Activated CD8-positive, alpha-beta T cell treated with anti-CD3 and anti-CD28 coated beads for 36 hours (primary cell): ENCODE measurements at regions not wholly inside any gene's neighbourhood (a gene's known extent, or its start where the extent isn't known, plus 50 kb on each side); places are given as distances from the start of the nearest gene placed in this dataset.

Experiments used
- ATAC-seq: fragments of 200-7000 bp; cut with Tn5 transposase; one replicate; pipeline ENCODE4 v1.10.0; 2021; ENCODE audit warnings: mild to moderate bottlenecking, moderate library complexity
- CTCF ChIA-PET: fragments of 350-600 bp; sonication (Branson Sonifier 250); formaldehyde crosslinking; loops from one replicate; lab custom pipeline; 2021; ENCODE audit warnings: antibody characterized with exemption; lab: Charles Lee
- POLR2A ChIA-PET: fragments of 350-600 bp; sonication (Branson Sonifier 250); formaldehyde crosslinking; loops from one replicate; lab custom pipeline; 2021; ENCODE audit warnings: antibody characterized with exemption; lab: Charles Lee
- DNase-seq: peaks from one replicate; pipeline ENCODE4 v3.0.0-alpha.2; 2020
- H3K27ac Mint-ChIP-seq: one replicate; pipeline ENCODE4 v1.8.0; 2021; ENCODE audit warnings: mild to moderate bottlenecking, mixed read lengths
- H3K27me3 Mint-ChIP-seq: one replicate; pipeline ENCODE4 v1.8.0; 2021; ENCODE audit warnings: mixed read lengths
- H3K36me3 Mint-ChIP-seq: one replicate; pipeline ENCODE4 v1.8.0; 2021; ENCODE audit warnings: low read depth, mixed read lengths
- H3K4me1 Mint-ChIP-seq: one replicate; pipeline ENCODE4 v1.8.0; 2021; ENCODE audit warnings: low read depth, mixed read lengths
- H3K4me3 Mint-ChIP-seq: one replicate; pipeline ENCODE4 v1.8.0; 2021; ENCODE audit warnings: mild to moderate bottlenecking, moderate library complexity, mixed read lengths
- H3K9me3 Mint-ChIP-seq: one replicate; pipeline ENCODE4 v1.8.0; 2021; ENCODE audit warnings: mixed read lengths
- intact Hi-C: fragments of 100-400 bp; cut with micrococcal nuclease; formaldehyde crosslinking; loops from one replicate; pipeline ENCODE4 v1.10.0; 2022
- TF ChIP-seq, protein P1 (sequence below): fragments of 200-600 bp; IDR thresholded peaks from one replicate; pipeline ENCODE4 v1.8.0; 2022; ENCODE audit warnings: antibody characterized with exemption, mild to moderate bottlenecking

DNA sequence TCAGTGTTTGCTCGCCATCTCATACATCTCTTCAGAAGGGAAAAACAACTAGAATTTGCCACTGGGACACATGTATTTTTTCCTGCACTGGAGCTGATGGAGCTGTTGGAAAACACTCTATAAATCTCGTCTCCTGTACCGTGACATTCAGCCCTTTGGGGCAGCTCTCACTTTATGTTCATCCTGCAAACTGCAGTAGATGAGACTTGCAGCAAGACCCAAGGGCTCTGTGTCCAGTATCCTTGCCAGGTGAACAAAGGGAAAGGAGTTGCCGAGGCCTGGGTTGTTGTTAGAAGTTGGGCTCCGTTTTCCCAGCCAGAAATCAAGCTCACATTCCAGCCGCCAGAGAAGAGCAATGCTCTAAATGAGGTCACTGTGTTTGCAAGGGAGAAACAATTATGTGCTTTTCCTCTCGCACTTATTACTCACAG lies 285.1 kb downstream of the SLC4A3 start:
- Mint-ChIP-seq H3K36me3 (no peaks in the 10 kb centered on the region), H3K27ac (no peak overlapping the region), H3K27me3 (peaks cover 2% of the 10 kb centered on the region), H3K4me3 (no peak overlapping the region), H3K9me3 (no peaks in the 10 kb centered on the region), H3K4me1 (no peaks in the 10 kb centered on the region)
- ChIA-PET CTCF (no interaction called here), POLR2A (no interaction called here)
- DNase-seq (no peak), ATAC-seq (no peak)
- TF ChIP-seq, protein P1, sequence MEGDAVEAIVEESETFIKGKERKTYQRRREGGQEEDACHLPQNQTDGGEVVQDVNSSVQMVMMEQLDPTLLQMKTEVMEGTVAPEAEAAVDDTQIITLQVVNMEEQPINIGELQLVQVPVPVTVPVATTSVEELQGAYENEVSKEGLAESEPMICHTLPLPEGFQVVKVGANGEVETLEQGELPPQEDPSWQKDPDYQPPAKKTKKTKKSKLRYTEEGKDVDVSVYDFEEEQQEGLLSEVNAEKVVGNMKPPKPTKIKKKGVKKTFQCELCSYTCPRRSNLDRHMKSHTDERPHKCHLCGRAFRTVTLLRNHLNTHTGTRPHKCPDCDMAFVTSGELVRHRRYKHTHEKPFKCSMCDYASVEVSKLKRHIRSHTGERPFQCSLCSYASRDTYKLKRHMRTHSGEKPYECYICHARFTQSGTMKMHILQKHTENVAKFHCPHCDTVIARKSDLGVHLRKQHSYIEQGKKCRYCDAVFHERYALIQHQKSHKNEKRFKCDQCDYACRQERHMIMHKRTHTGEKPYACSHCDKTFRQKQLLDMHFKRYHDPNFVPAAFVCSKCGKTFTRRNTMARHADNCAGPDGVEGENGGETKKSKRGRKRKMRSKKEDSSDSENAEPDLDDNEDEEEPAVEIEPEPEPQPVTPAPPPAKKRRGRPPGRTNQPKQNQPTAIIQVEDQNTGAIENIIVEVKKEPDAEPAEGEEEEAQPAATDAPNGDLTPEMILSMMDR = no peak
- intact Hi-C loops = no loop called here

DNA sequence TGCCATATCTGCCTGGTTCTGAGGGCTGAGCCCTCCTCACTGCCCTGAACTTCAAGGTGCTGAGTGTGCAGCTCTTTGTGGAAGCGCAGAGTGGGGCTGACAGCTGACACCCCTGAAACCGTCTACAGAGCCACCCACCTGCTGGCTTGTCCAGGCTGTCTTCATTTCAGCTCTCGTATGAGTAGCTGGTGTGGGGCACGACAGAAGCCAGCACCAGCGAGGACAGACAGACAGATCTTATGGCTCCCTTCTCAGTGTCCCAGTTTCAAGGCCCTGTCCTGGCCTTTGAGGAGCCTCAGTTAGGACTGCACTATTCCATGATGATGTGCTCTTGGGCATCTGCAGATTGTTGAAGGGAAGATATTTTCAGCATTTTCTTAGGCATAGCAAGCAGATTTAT lies 287.1 kb downstream of the SLC4A3 start:
- ChIA-PET CTCF (interaction anchor here (1.4 kb wide), 1 partner anchor 8 kb away, joined by 3 read pairs; no protein-coding TSS in a partner anchor), POLR2A (no interaction called here)
- Mint-ChIP-seq H3K27me3 (peaks cover 2% of the 10 kb centered on the region), H3K9me3 (no peaks in the 10 kb centered on the region), H3K4me3 (no peak overlapping the region), H3K27ac (no peak overlapping the region), H3K36me3 (no peaks in the 10 kb centered on the region), H3K4me1 (no peaks in the 10 kb centered on the region)
- no peak for ATAC-seq
- intact Hi-C loops = no loop called here
- TF ChIP-seq, protein P1 = no peak
- DNase-seq = no peak

DNA sequence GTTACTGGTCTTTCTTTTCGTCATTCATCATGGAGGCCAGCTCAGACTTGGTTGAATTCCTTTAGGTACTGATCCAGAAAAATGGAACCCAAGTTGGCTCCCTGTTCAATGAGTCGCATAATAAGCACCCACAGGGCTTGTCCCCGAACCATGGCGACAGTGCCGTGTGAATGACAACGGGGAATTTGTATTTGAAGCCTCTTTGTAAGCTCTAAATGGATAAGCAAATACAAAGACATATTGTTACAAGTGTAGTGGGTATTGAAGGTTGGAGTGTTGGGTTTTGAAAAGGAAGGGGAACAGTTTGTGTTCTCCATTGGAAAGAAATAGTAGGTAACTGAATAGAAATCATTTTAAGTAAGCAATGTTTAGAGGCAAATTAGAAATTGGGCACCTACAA lies 288.9 kb downstream of the SLC4A3 start:
- intact Hi-C loops = no loop called here
- Mint-ChIP-seq H3K36me3 (no peaks in the 10 kb centered on the region), H3K4me3 (no peak overlapping the region), H3K9me3 (no peaks in the 10 kb centered on the region), H3K27me3 (peaks cover 2% of the 10 kb centered on the region), H3K27ac (no peak overlapping the region), H3K4me1 (no peaks in the 10 kb centered on the region)
- ChIA-PET POLR2A (no interaction called here), CTCF (no interaction called here)
- TF ChIP-seq, protein P1 = no peak
- no peak for DNase-seq
- no peak for ATAC-seq

- TF ChIP-seq, protein P1 = no peak
- Mint-ChIP-seq H3K36me3 (no peaks in the 10 kb centered on the region), H3K4me1 (no peaks in the 10 kb centered on the region), H3K27me3 (peaks cover 2% of the 10 kb centered on the region), H3K9me3 (no peaks in the 10 kb centered on the region), H3K27ac (no peak overlapping the region), H3K4me3 (no peak overlapping the region)
- CTCF ChIA-PET = no interaction called here
- DNase-seq = no peak
- ATAC-seq = no peak
- intact Hi-C loops = no loop called here
- POLR2A ChIA-PET = no interaction called here
Observed at GRCh38 chr2:219916726-219917440, 289.5 kb downstream of the SLC4A3 start.

DNA sequence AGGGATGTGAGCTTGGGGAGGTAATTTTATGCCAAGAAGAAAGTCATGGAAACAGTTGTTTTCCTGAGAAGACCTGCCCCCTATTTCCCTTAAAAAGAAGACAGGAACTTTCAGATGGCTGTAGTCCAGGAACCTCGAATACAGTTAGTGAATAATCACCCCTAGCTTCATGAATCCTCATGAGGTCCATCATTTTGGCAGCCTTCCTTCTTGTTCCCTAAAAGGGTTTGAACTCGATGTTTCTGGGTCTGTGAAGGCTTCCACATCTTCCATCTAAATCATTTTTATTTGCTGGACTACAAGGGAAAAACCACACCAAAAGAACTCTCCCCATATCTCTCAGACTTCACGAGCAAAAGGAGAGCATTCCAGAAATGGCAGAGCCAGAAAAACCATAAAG lies 290.8 kb downstream of the SLC4A3 start:
- intact Hi-C loops = no loop called here
- H3K36me3 Mint-ChIP-seq = no peaks in the 10 kb centered on the region
- ChIA-PET CTCF (no interaction called here), POLR2A (no interaction called here)
- DNase-seq (no peak), ATAC-seq (no peak)
- no peak overlapping the region for H3K27ac Mint-ChIP-seq
- no peak overlapping the region for H3K4me3 Mint-ChIP-seq
- no peaks in the 10 kb centered on the region for H3K9me3 Mint-ChIP-seq
- H3K4me1 Mint-ChIP-seq = no peaks in the 10 kb centered on the region
- TF ChIP-seq, protein P1 = no peak
- peaks cover 2% of the 10 kb centered on the region for H3K27me3 Mint-ChIP-seq
